ENCODE measurements at regions not wholly inside any gene's neighbourhood (a gene's known extent, or its start where the extent isn't known, plus 50 kb on each side); places are given as distances from the start of the nearest gene placed in this dataset.

- DNase-seq (no peak), ATAC-seq (ENCODE audit: low read depth) (no peak)
- no peak overlapping the region for H3K4me3 Mint-ChIP-seq
- ChIA-PET POLR2A (no interaction called here), CTCF (no interaction called here)
- no peaks in the 10 kb centered on the region for H3K4me1 Mint-ChIP-seq
- no peak overlapping the region for H3K27ac Mint-ChIP-seq
- TF ChIP-seq CTCF (IDR thresholded peaks at IDR 0.05) = no peak
- H3K36me3 Mint-ChIP-seq (ENCODE audit: low read depth) = no peaks in the 10 kb centered on the region
- no peaks in the 10 kb centered on the region for H3K9me3 Mint-ChIP-seq
- intact Hi-C loops (cut with micrococcal nuclease) = no loop called here
- peaks cover 2% of the 10 kb centered on the region for H3K27me3 Mint-ChIP-seq
Observed at GRCh38 chr11:121775276-121775675, 322.5 kb upstream of the SORL1-AS1 start.

GRCh38 chr11:121773076-121773475 is 320.3 kb upstream of the SORL1-AS1 start:
- no peak for DNase-seq
- Mint-ChIP-seq H3K4me3 (no peak overlapping the region), H3K27me3 (peaks cover 2% of the 10 kb centered on the region), H3K9me3 (no peaks in the 10 kb centered on the region), H3K36me3 (ENCODE audit: low read depth) (no peaks in the 10 kb centered on the region), H3K4me1 (peaks cover 2% of the 10 kb centered on the region), H3K27ac (no peak overlapping the region)
- ChIA-PET POLR2A (no interaction called here), CTCF (no interaction called here)
- TF ChIP-seq CTCF (IDR thresholded peaks at IDR 0.05) = no peak
- no peak for ATAC-seq (ENCODE audit: low read depth)
- intact Hi-C loops (cut with micrococcal nuclease) = no loop called here

- H3K4me3 Mint-ChIP-seq = no peak overlapping the region
- DNase-seq (no peak), ATAC-seq (ENCODE audit: low read depth) (no peak)
- ChIA-PET CTCF (no interaction called here), POLR2A (no interaction called here)
- no peaks in the 10 kb centered on the region for H3K36me3 Mint-ChIP-seq (ENCODE audit: low read depth)
- no peaks in the 10 kb centered on the region for H3K9me3 Mint-ChIP-seq
- peaks cover 2% of the 10 kb centered on the region for H3K27me3 Mint-ChIP-seq
- no peak for TF ChIP-seq CTCF (IDR thresholded peaks at IDR 0.05)
- no peak overlapping the region for H3K27ac Mint-ChIP-seq
- intact Hi-C loops (cut with micrococcal nuclease) = no loop called here
- peaks cover 16% of the 10 kb centered on the region for H3K4me1 Mint-ChIP-seq
Observed at GRCh38 chr11:121770939-121771595, 318.3 kb upstream of the SORL1-AS1 start.

- no peak for TF ChIP-seq CTCF (IDR thresholded peaks at IDR 0.05)
- ChIA-PET CTCF (no interaction called here), POLR2A (no interaction called here)
- Mint-ChIP-seq H3K27me3 (peaks cover 2% of the 10 kb centered on the region), H3K27ac (peak overlapping the region; percentile 1), H3K36me3 (ENCODE audit: low read depth) (no peaks in the 10 kb centered on the region), H3K4me3 (no peak overlapping the region), H3K9me3 (no peaks in the 10 kb centered on the region), H3K4me1 (peaks cover 17% of the 10 kb centered on the region)
- intact Hi-C loops (cut with micrococcal nuclease) = loop anchor here (10.0 kb wide), 1 partner anchor 156 kb away; no protein-coding TSS in a partner anchor
- ATAC-seq (ENCODE audit: low read depth) = no peak
- no peak for DNase-seq
Observed at GRCh38 chr11:121769191-121769590, 316.4 kb upstream of the SORL1-AS1 start.

GRCh38 chr11:121767433-121767832 is 314.7 kb upstream of the SORL1-AS1 start:
- TF ChIP-seq CTCF (IDR thresholded peaks at IDR 0.05) = no peak
- intact Hi-C loops (cut with micrococcal nuclease) = loop anchor here (10.0 kb wide), 1 partner anchor 157 kb away; no protein-coding TSS in a partner anchor
- ChIA-PET POLR2A (no interaction called here), CTCF (no interaction called here)
- Mint-ChIP-seq H3K4me1 (peaks cover 33% of the 10 kb centered on the region), H3K9me3 (no peaks in the 10 kb centered on the region), H3K36me3 (ENCODE audit: low read depth) (no peaks in the 10 kb centered on the region), H3K27ac (peak overlapping the region; percentile 62), H3K27me3 (peaks cover 2% of the 10 kb centered on the region), H3K4me3 (peak overlapping the region; percentile 6)
- DNase-seq = no peak
- ATAC-seq (ENCODE audit: low read depth) = peak; percentile 82
